D721Med (cell line): ENCODE measurements at regions not wholly inside any gene's neighbourhood (a gene's known extent, or its start where the extent isn't known, plus 50 kb on each side); places are given as distances from the start of the nearest gene placed in this dataset.

Experiments used
- DNase-seq: peaks from one replicate; pipeline ENCODE4 v3.0.0; 2011; ENCODE audit warnings: low spot score; ENCODE audit not compliant: insufficient read length
- FAIRE-seq: peaks from 2 replicates; lab custom pipeline; 2011; peaks lifted over from hg19 to GRCh38; lab: Jason Lieb, UNC
- CTCF ChIP-seq: IDR thresholded peaks from 2 replicates; pipeline ENCODE4 v1.5.1; 2012; ENCODE audit warnings: mild to moderate bottlenecking, control low read depth; ENCODE audit not compliant: insufficient read depth; ENCODE audit errors: missing control alignments

GRCh38 chr5:101159006-101159405, 255.9 kb upstream of the ST8SIA4 start:
- TF ChIP-seq CTCF = no peak
- FAIRE-seq = peak; percentile 6
- DNase-seq = no peak

DNA sequence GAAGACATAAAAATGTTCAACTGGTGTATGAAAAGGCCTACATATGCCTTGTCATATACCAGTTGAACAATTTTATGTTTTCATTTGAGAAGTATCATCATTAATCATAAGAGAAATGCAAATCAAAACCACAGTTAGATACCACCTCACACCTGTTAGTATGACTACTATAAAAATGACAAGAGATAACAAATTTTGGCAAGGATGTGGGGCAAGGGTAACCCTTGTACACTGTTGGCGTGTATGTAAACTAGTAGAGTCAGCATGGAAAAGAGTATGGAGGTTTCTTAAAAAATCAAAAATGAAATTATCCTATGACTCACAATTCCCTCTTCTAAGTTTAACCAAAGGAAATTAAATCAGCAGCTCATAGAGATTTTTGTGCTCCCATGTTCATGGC, 250.4 kb upstream of the ST8SIA4 start:
- DNase-seq = no peak
- peak; percentile 44 for FAIRE-seq
- TF ChIP-seq CTCF = no peak

DNA sequence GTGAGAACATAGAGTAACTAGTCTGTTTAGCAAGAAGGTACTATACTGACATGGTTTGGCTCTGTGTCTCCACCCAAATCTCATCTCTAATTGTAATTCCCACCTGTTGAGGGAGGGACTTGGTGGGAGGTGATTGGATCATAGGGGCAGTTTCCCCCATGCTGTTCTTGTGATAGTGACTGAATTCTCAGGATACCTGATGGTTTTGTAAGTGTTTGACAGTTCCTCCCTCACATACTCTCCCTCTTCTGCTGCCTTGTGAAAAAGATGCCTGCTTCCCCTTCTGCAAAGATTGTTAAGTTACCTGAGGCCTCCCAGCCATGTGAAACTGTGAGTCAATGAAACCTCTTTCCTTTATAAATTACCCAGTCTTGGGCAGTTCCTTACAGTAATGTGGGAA, 240.4 kb upstream of the ST8SIA4 start:
- TF ChIP-seq CTCF = no peak
- FAIRE-seq = no peak
- no peak for DNase-seq

DNA sequence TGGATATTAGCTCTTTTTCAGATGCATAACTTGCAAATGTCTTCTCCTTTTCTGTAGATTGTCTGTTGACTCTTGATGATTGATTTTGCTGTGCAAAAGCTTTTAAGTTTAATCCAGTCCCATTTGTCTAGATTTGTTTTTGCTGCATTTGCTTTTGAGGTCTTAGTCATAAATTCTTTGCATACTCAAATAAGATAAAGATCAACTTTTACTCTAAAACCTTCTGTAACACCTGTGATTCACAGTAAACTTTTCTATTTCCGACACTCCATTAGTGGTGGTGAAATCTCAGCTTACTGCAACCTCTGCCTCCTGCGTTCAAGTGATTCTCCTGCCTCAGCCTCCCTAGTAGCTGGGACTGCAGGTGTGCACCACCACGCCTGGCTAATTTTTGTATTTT, 239.0 kb upstream of the ST8SIA4 start:
- FAIRE-seq = no peak
- TF ChIP-seq CTCF = no peak

DNA sequence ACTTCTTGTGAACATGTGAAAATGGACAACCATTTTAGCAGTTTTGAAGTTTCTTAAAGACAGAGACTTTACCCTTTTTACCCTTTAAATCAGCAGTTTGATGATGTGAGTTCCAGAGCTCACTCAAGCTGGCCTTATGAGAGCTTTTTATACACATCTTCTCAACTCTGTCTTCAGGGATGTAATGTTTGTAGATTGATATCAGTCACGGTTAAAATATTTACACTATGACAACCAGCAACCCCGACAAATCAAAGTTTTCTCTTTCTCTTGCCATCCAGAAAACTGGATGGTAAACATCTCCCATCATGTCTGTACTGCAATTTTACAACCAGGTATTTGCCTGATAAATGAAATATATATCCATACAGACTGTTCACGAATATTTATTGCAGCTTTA, 233.4 kb upstream of the ST8SIA4 start:
- no peak for TF ChIP-seq CTCF
- DNase-seq (no peak), FAIRE-seq (no peak)

More for the DNA sequence above, 239.0 kb upstream of the ST8SIA4 start:
- DNase-seq = no peak

- no peak for DNase-seq
- no peak for TF ChIP-seq CTCF
- FAIRE-seq = no peak
These were observed 220.3 kb upstream of the ST8SIA4 start for GRCh38 chr5:101123363-101123762.

DNA sequence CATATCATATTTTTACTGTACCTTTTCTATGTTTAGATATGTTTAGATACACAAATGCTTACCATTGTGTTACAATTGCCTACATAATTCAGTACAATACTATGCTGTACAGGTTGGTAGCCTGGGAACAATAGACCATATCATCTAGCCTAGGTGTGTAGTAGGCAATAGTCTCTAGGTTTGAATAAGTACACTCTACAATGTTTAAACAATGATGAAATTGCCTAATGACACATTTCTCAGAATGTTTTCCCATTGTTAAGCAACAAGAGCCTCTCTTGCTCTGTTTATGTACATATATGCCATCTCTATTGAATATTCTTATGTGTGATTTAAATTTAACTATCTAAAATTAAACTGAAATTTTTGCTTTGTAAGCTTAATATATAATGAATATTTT, 209.6 kb upstream of the ST8SIA4 start:
- no peak for DNase-seq
- no peak for TF ChIP-seq CTCF
- FAIRE-seq = no peak
